IPS-20b (cell line): ENCODE measurements at regions not wholly inside any gene's neighbourhood (a gene's known extent, or its start where the extent isn't known, plus 50 kb on each side); places are given as distances from the start of the nearest gene placed in this dataset.
"Not testable (repeated sequence)": the region's sequence is repeated elsewhere in the genome, so short reads cannot be mapped to it uniquely, and the experiment has no call there.

ENCODE experiments used
- H3K27ac ChIP-seq: one replicate; pipeline ENCODE4 v1.5.1; 2013; ENCODE audit warnings: low read length
- H3K27me3 ChIP-seq: 2 replicates; pipeline ENCODE4 v1.6.1; 2013; ENCODE audit warnings: mild to moderate bottlenecking, low read length, inconsistent platforms; ENCODE audit not compliant: insufficient read depth
- H3K36me3 ChIP-seq: 2 replicates; pipeline ENCODE4 v1.6.1; 2013; ENCODE audit warnings: low read depth, mild to moderate bottlenecking, inconsistent platforms, low read length, moderate library complexity; ENCODE audit not compliant: insufficient read depth
- H3K4me1 ChIP-seq: 2 replicates; pipeline ENCODE4 v1.6.1; 2013; ENCODE audit warnings: mild to moderate bottlenecking, control low read depth, inconsistent platforms, low read length, moderate library complexity; ENCODE audit not compliant: insufficient read depth
- H3K4me3 ChIP-seq: 2 replicates; pipeline ENCODE4 v1.5.1; 2013; ENCODE audit warnings: mild to moderate bottlenecking, low read length, inconsistent platforms
- H3K9ac ChIP-seq: 2 replicates; pipeline ENCODE4 v1.6.1; 2013; ENCODE audit warnings: low read depth, mild to moderate bottlenecking, inconsistent platforms, low read length, moderate library complexity
- H3K9me3 ChIP-seq: 2 replicates; pipeline ENCODE4 v1.6.1; 2013; ENCODE audit warnings: mild to moderate bottlenecking, low read depth, low read length, inconsistent platforms; ENCODE audit not compliant: insufficient read depth

- H3K36me3 ChIP-seq, H3K4me3 ChIP-seq, H3K27me3 ChIP-seq, H3K9me3 ChIP-seq, H3K9ac ChIP-seq, H3K27ac ChIP-seq, H3K4me1 ChIP-seq: not testable (repeated sequence)
Observed at GRCh38 chr18:1152958-1153357, 248.3 kb downstream of the ADCYAP1 start.

- H3K36me3 ChIP-seq = no peaks in the 10 kb centered on the region
- H3K4me3 ChIP-seq = no peak overlapping the region
- H3K9ac ChIP-seq = no peak overlapping the region
- no peaks in the 10 kb centered on the region for H3K4me1 ChIP-seq
- peaks cover 24% of the 10 kb centered on the region; the same call in 1 of the 2 replicates for H3K9me3 ChIP-seq
- H3K27ac ChIP-seq = no peak overlapping the region
- H3K27me3 ChIP-seq = no peaks in the 10 kb centered on the region
Observed at GRCh38 chr18:1173593-1173992, 268.9 kb downstream of the ADCYAP1 start.

- no peak overlapping the region for H3K27ac ChIP-seq
- H3K36me3 ChIP-seq = no peaks in the 10 kb centered on the region
- H3K9ac ChIP-seq = no peak overlapping the region
- H3K27me3 ChIP-seq = no peaks in the 10 kb centered on the region
- H3K4me1 ChIP-seq = no peaks in the 10 kb centered on the region
- H3K9me3 ChIP-seq = peaks cover 38% of the 10 kb centered on the region
- H3K4me3 ChIP-seq = no peak overlapping the region
Observed at GRCh38 chr18:1177232-1177631, 272.6 kb downstream of the ADCYAP1 start.

GRCh38 chr18:1191341-1191740 lies 286.7 kb downstream of the ADCYAP1 start:
- Histone ChIP-seq H3K4me3 (no peak overlapping the region), H3K36me3 (no peaks in the 10 kb centered on the region), H3K9ac (no peak overlapping the region), H3K4me1 (no peaks in the 10 kb centered on the region), H3K9me3 (peaks cover 11% of the 10 kb centered on the region), H3K27me3 (no peaks in the 10 kb centered on the region), H3K27ac (no peak overlapping the region)

GRCh38 chr18:1213126-1213525 lies 308.5 kb downstream of the ADCYAP1 start:
- Histone ChIP-seq H3K4me3 (no peak overlapping the region), H3K27ac (no peak overlapping the region), H3K9ac (no peak overlapping the region), H3K4me1 (0 out of 2 replicates have a peak, but pooled peaks cover 2% of the 10 kb centered on the region), H3K9me3 (no peaks in the 10 kb centered on the region), H3K36me3 (no peaks in the 10 kb centered on the region), H3K27me3 (no peaks in the 10 kb centered on the region)

GRCh38 chr18:1222880-1223279 lies 318.2 kb downstream of the ADCYAP1 start:
- no peaks in the 10 kb centered on the region for H3K4me1 ChIP-seq
- H3K9ac ChIP-seq = no peak overlapping the region
- H3K36me3 ChIP-seq = no peaks in the 10 kb centered on the region
- H3K9me3 ChIP-seq = no peaks in the 10 kb centered on the region
- H3K27me3 ChIP-seq = no peaks in the 10 kb centered on the region
- H3K27ac ChIP-seq = no peak overlapping the region
- H3K4me3 ChIP-seq = no peak overlapping the region

GRCh38 chr18:1227025-1227424 lies 322.4 kb downstream of the ADCYAP1 start:
- no peaks in the 10 kb centered on the region for H3K27me3 ChIP-seq
- H3K36me3 ChIP-seq = no peaks in the 10 kb centered on the region
- H3K9me3 ChIP-seq = peaks cover 1% of the 10 kb centered on the region; the same call in 1 of the 2 replicates
- no peak overlapping the region for H3K9ac ChIP-seq
- no peak overlapping the region for H3K4me3 ChIP-seq
- H3K27ac ChIP-seq = no peak overlapping the region
- no peaks in the 10 kb centered on the region for H3K4me1 ChIP-seq

- Histone ChIP-seq H3K27me3 (no peaks in the 10 kb centered on the region), H3K4me1 (no peaks in the 10 kb centered on the region), H3K27ac (no peak overlapping the region), H3K9ac (no peak overlapping the region), H3K9me3 (peaks cover 20% of the 10 kb centered on the region), H3K4me3 (no peak overlapping the region), H3K36me3 (no peaks in the 10 kb centered on the region)
Observed at GRCh38 chr18:1229634-1230033, 325.0 kb downstream of the ADCYAP1 start.

GRCh38 chr18:1232867-1233266 lies 328.2 kb downstream of the ADCYAP1 start:
- no peak overlapping the region for H3K9ac ChIP-seq
- peaks cover 23% of the 10 kb centered on the region for H3K9me3 ChIP-seq
- H3K27me3 ChIP-seq = no peaks in the 10 kb centered on the region
- no peak overlapping the region for H3K27ac ChIP-seq
- H3K4me3 ChIP-seq = no peak overlapping the region
- no peaks in the 10 kb centered on the region for H3K36me3 ChIP-seq
- H3K4me1 ChIP-seq = peaks cover 3% of the 10 kb centered on the region; the same call in 1 of the 2 replicates

- H3K9me3 ChIP-seq = no peaks in the 10 kb centered on the region
- no peaks in the 10 kb centered on the region for H3K27me3 ChIP-seq
- no peaks in the 10 kb centered on the region for H3K36me3 ChIP-seq
- no peak overlapping the region for H3K27ac ChIP-seq
- H3K4me1 ChIP-seq = peaks cover 3% of the 10 kb centered on the region; the same call in 1 of the 2 replicates
- H3K4me3 ChIP-seq = no peak overlapping the region
- H3K9ac ChIP-seq = no peak overlapping the region
Observed at GRCh38 chr18:1240701-1241100, 336.0 kb downstream of the ADCYAP1 start.

- Histone ChIP-seq H3K36me3 (no peaks in the 10 kb centered on the region), H3K27me3 (no peaks in the 10 kb centered on the region), H3K27ac (no peak overlapping the region), H3K9ac (no peak overlapping the region), H3K4me3 (no peak overlapping the region), H3K9me3 (no peaks in the 10 kb centered on the region), H3K4me1 (no peaks in the 10 kb centered on the region)
Observed at GRCh38 chr18:1244397-1245122, 339.9 kb downstream of the ADCYAP1 start.

GRCh38 chr18:1246827-1247226 lies 342.2 kb downstream of the ADCYAP1 start:
- Histone ChIP-seq H3K27me3 (no peaks in the 10 kb centered on the region), H3K36me3 (no peaks in the 10 kb centered on the region), H3K9me3 (no peaks in the 10 kb centered on the region), H3K27ac (no peak overlapping the region), H3K9ac (no peak overlapping the region), H3K4me1 (no peaks in the 10 kb centered on the region), H3K4me3 (no peak overlapping the region)
